HG02610 (cell line): ENCODE measurements at regions not wholly inside any gene's neighbourhood (a gene's known extent, or its start where the extent isn't known, plus 50 kb on each side); places are given as distances from the start of the nearest gene placed in this dataset.

Experiments used
- ATAC-seq: cut with Tn5 transposase; IDR thresholded peaks from one replicate; pipeline ENCODE4 v1.9.1; 2021; ENCODE audit warnings: mild to moderate bottlenecking, moderate library complexity; ENCODE audit not compliant: unreplicated experiment

DNA sequence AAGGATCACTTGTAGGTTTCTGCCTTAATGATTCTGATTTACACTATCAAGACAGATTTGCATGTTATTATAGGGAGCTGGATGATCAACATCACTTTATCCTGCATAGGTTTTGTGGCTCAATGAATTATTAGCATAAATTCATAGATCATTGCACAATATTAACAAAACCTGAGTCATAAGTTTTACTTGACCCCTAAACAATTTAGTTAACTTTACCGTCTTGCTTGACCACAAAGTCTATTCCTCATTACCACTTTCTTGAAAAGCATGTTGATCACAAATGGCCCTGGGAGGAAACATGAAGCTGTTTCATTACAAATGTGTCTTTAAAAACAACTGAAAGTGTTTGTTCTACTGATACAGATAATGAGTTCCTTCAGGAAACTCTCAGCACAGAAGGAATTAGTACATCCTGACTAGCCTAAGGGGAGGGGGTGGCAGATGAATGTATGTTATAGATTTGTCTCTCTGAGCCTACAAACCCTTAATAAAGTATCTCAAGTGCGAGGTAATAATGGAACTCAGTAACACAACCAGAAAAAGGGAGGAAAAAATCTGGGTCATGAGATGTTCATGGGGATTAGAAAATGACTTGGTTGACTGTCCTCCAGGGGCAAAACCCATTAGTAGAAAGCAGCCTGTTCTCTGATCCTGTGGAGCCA is 303.4 kb downstream of the PIK3C3 start:
- no peak for ATAC-seq

DNA sequence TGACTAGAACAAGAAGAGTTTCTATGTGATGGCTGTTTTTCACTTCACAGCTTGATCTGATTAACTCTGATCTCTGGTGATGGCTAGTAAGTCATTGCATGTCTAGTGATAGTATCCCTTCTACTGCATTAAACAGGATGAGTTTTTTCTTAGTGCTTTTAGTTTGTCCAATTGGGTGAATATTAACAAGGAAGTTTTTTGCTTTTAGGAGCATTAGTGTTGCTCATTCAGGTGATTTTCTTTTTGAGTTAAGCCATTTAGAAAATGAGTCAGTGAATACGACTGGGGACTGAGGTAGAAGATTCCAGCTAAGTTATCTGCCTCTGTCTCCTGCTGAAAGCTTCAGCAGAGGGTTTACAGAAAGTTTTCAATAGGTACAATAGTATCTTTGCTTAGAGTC is 306.7 kb downstream of the PIK3C3 start:
- no peak for ATAC-seq

DNA sequence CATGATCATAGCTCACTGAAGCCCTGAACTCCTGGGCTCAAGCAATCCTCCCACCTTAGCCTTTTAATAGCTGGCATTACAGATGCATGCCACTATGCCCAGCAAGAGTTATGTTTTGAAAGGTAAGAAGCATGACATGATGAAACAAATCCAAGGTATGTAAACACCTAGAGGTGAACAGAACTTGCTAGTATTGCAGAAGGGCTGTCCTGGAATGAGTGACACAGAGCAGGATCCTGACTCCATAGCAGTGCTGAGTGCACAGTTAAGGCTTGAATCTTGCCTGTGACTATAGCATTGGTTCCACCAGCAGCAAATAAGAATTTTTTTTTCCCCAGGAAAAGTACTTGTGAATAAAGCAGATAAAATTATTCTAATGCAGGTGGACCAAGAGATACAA is 309.5 kb downstream of the PIK3C3 start:
- no peak for ATAC-seq

DNA sequence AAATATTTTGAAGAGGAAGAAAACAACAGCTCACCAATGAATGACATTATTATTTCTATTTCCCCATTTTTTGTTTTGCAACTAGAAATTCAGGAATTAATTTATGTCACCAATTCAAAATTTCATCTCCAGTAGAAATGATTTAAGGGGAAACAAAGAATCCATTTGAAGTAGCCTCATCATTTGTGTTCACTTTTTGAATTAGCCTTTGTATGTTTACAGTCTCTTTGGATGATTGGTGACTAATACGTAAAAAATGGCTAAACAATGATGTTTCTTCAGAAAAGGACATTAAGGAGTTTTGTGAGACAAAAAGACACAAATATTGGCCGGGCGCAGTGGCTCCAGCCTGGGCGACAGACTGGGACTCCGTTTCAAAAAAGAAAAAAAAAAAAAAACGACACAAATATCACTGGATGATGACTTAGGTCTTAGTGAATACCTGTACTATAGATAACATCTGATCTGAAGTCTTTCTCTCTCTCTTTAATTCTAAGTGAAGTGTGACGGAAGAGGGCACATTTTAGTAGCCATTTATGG is 313.2 kb downstream of the PIK3C3 start:
- no peak for ATAC-seq

DNA sequence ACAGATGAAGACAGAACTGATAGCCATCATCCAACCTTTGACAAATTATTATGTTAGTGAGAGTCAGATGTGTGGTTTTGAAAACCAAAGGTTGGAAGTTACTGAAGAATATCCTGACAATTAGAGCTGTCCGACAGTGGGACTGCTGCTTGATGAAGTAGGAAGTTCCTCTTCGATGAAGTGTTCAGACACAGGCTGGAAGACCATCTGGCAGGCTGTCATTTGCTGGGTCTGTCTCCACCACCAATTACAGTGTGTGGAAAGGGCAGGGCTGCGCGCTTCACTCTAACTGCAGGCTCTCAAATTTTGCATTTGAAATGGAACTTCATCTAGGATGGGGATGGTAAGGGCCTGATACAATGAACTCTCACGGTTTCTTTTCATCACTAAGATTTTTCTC is 313.8 kb downstream of the PIK3C3 start:
- no peak for ATAC-seq

DNA sequence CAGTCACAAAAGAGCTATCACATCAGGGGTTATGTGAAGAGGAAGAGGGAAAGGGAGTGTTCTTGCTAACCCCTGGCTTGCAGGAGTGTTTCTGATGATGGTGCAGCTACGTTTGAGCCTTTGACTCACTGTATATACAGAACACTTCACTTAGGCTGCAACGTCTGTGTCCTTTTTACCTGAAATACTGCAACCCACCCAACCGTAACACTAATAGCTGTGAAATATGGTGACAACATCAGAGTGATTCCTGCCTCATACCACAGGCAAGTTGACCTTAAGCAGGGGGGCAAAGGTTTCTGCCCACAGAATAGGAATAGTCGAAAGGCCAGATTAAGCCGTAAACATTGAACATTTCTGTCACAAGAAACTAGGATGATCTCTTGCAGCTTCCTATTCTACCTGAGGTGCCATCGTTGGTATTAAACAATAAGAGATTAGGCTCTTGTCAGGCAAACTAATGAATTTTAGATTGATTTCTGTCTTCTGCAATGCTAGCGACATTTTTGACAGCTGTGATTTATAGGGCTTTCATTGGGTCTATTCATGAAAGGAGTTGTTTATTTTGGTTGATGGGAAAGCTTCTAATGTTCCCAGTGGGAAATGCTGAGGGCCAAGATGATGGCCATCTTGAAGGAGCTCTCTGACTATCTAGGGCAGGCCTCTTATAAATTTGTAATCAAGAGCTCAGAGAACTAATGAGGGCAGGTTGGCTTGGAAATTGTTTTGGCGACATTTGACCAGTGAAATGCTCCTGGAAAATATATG is 316.8 kb downstream of the PIK3C3 start:
- no peak for ATAC-seq

DNA sequence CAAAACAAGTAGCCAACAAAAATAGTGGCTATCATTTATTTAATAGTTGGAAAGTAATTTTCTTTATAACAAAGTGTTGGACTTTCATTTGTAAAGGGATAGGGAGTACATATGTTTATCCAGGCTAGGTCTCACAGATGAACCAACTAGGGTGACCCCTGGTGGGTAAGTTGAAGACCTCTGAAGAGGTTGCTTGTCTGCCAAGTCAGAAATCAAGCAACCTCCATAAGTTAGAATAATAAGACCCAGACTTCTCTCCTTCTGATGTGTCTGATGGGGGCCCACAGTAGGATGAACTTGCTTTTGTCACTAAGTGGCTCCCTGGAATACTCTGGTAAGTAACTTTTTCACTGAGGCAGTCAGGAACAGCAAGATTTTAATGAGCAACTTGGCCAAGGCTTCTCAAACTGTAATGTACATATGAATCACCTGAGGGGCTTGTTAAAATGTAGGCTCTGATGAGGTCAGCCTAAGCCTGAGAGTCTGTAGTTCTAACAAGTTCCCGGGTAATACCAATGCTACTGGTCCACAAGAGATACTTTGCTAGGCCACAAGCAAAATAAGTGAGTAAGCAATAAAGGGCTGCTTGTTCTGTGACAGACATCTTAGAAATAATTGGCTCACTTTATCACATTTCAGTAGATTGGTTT is 319.6 kb downstream of the PIK3C3 start:
- no peak for ATAC-seq

DNA sequence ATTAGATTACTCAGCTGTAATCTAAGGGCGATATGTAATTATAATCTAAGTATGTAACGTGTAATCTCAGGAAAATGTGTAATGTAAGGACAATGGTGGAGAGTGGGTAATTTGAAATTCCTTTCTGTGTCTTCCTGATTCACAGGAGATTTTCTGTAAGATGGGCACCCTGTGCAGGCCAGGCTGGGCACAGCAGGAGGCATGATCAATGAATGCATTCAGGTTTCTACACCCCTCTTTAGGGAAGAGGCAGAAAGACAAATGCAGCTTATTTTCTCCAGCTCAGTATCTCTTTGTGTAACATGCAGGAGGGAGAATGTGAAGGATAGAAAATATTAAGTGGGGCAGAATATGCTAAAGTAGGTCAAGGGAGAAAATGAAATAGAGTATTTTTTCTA is 320.1 kb downstream of the PIK3C3 start:
- no peak for ATAC-seq

DNA sequence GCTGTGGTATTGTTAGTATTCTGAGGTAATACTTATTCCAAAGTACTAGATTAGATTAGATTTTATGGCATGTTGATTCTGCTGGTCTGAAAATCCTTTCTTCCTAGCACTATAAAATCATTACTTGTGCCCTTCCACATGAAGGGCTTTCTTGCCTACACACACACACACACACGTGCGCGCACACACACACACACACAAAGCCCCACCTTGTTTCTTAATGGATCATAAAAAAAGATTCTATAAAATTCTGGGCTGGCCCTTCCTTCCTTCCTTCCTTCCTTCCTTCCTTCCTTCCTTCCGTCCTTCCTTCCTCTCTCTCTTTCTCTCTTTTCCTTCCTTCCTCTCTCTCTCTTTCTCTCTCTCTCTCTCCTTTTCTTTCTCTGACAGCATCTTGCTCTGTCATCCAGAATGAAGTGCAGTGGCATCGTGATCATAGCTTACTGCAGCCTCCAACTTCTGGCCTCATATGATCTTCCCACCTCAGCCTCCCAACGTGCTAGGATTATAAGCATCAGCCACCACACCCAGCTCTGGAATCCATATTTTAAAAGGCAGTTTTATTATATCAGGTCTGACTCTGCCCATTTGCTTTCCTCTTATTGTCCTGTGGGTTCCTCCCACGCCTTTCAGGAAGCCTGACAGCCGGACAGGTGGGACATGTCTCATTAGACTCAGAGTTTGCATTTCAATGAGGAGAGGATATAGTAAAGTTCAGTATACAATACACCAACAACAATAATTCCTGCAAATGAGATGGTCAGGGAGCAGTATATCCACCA is 321.1 kb downstream of the PIK3C3 start:
- ATAC-seq: no peak

DNA sequence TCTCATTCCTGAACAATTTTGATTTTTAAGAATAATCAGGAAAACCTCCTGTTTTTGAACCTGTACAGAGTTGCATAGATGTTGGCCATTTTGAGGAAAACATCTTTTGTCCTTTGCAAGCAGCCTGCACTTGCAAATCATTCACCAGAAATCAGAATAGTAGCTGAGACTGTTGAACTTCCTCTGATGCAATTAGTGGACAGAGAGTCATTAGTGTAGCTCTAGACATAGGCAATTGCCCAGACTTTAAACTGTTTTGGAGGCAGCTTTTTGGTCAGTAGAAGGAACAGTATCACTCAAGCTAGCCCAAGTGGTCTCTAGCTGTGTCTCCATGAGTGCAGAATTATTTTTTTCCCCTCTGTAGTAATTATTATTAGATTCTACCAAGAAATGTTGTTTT is 326.1 kb downstream of the PIK3C3 start:
- ATAC-seq: no peak

DNA sequence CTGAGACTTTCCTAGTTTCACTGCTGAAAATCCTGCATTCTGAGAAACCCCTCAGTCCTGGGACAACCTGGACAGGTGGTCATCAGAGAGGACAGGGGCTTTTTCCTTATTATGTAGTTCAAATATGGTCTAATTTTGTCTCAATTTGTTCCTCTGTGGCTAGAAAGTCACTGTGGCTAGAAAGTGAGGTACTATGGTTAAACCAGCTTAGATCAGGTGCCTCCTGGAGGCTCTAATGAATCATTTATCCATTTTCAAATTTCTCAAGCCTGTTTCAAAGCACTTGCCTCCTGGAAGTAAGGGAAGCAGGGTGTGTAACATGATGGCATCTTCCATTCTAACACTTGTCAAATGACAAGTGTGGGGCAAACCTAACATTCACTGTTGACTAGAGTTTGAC is 326.8 kb downstream of the PIK3C3 start:
- no peak for ATAC-seq

DNA sequence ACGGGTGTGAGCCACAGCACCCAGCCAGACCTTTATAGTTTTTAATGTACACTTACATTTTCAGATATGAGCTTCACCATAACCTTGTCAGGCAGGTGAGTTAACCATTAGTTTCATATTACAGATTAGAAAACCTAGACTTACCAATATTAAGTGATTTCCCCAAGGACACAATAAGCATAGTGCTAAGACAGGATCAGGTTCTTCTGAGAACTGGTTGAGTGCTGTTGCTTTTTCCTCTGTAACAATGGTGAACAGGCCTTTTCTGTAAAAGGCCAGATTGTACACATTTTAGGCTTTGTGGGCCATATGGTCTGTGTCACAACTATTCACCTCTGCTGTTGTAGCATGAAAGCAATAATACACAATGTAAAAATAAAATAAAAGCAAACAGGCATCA is 332.0 kb downstream of the PIK3C3 start:
- ATAC-seq: no peak

DNA sequence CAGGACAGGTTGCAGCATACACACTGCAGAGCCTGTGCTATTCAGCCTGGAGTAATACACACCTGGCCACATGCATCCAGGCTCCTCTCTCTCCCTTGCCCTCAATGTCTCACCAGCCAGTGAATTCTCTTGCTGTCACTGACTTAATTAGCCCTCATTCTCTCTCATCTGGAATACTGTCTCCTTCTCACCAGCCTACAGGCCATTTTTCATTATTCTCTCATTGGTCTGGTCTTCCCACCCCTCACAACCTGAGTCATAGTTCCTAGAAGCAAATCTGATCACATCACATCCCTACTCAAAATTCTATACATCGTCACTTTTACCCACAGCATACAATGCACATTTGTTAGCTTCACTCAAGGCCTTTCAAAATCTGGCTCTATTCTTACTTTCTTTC is 333.1 kb downstream of the PIK3C3 start:
- ATAC-seq: no peak

DNA sequence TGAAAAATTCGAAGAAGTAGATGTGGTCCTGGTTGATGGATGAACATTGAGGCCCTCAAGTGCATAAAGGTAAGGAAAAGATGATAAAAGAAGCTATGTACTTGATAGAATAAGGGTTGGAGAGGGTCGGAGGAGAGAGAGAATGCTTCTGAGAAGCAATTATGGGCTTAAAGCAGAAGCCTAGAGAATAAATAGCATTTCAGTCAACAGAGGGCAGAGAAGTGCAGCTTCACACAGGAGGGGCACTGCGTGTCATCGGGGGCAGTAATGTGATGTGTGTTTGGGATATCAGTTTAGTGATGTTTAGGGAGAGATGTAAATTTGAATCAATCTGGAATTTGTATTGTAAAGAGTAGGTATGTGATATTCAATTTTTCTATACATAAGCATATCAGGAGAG is 334.5 kb downstream of the PIK3C3 start:
- ATAC-seq: no peak

DNA sequence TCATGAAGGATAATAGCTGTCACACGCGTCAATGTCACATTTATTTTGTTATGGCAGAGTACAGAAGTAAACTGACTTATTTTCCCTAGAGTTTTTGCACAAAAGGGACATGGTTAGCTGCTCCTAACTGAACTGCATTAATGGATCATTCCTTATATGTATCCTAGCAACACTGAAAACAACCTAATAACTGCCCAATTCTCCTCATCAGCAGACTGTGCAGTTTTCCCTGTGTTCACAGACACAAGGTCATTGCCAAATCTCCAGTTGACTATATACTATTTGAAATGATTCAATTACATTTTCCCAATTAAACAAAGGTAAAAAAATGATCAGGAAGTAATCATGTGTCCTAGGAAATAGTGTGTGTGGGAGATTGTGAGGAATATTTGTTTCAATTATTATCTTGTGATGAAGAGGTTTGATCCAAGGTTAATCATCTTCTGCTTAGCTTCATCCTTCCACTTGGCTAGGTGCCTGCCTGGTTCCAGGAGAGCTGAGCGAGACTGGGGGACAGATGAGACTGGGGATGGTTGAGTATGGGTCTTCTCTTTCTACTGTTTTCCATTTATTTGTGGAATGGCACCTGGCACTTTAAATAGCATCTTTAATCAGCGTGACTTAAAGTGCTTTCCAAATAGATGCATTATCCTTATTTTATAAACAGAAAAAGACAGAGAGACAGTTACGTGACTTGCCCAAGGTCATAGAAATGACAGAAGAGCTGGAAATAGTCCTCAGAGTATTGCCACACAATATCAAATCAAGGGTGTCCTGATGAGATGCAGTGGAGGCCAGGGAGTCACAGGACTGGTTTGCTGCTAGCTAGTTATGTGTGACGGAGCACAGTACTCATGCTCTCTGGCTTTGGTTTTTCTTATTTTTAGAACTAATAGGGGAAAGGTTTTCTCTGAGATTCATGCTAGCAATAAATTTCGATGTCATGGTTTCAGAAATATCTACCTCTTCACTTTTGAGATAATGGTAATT is 335.6 kb downstream of the PIK3C3 start:
- no peak for ATAC-seq

DNA sequence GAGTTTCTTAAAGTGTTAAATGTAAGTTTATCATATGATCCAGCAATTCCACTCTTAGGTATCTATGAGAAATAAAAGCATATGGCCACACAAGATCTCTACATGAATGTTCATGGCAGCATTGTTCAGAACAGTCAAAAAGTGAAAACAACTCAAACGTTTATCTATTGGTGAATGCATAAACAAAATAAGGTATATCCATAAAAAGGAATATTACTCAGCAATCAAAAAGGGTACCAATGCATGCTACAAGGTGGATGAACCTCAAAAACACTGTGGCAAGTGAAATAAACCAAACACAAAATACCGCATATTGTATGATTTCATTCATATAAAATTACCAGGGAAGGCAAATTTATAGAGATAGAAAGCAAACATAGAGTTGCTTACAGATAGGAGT is 337.6 kb downstream of the PIK3C3 start:
- ATAC-seq: no peak

DNA sequence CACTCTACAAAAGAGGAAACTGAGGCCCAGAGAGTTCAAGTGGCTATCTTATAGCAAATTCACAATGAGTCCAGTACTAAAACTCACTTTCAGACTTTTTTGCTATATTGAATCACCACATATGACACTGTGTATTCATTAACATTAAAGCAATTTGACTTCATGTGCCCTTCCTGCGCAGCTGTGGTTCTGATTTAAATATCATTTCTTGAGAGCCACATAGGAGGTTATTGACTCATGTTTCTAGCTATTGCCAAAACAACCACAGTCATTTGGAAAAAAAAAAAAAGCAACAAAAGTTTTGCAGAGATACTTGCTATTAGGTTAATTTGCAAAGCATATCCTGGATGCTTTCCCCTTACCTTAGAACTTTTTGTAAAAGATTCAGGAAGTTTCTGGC is 341.2 kb downstream of the PIK3C3 start:
- no peak for ATAC-seq

DNA sequence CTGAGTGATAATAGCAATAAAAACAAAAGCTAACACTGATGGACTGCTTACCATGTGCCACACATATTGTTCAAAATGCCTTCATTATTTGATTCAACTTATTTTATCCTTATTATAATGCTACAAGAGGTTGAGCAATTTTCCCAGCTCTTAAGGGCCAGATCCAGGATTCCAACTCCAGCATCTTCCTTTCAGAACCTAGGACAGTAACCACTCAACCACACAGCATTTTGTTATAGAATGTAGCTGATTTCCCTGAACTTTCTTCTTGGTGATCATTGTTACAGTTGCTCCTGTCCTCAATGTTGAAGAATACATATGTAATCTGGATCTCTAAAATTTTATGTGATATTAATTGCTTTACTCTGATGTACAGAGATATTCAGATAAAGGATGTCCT is 341.7 kb downstream of the PIK3C3 start:
- ATAC-seq: no peak

DNA sequence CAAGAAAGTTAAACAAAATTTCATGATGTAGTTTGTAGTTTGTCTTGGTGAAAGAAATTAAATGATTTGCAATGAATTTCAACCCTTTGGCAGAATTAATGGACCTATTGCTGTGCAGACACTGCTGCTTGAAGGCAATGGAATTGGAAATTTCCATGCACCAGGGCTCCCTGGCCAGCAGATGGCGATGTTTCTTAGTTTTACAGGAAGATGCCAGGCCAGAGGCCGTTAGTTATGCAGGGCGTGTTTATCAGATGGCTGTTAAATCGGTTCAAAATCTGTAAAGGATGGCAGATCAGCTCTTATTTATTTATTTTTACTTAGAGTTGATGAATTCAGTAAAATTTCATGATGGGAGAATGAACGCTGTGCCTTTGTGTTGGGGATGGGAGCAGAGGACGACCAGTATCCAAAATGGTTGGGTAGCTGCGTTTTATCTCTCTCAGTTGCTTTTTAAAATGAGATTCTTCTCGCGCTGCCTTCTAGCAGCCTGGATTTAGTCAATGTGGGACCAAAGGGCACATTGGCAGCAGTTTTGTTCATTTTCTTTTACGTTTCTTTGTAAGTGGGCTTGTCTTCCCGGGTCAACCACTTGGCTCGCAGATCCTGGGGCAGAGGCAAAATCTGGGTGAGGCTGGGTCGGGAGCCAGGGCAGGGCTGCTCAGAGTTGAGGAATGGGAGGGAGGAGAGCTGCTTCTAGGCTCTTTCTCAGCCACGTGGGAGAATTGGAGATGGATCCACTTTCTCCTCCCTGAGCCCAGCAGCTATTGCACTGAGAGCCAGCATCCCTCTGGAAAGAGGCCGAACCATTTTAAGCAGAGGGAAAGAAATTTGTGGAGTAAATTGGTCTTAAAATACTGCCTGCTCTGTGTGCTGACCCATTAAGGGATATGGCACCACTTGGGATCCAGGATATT is 344.0 kb downstream of the PIK3C3 start:
- peak; percentile 84 for ATAC-seq
